Heart left ventricle (tissue), 13 donors: ENCODE measurements at regions not wholly inside any gene's neighbourhood (a gene's known extent, or its start where the extent isn't known, plus 50 kb on each side); places are given as distances from the start of the nearest gene placed in this dataset.

Source experiments
- CTCF ChIP-seq, 12 donors: fragments of 200-600 bp; sonication (generic) in 4 of 12; IDR thresholded peaks; one replicate each; pipeline versions ENCODE4 v1.5.0 to v1.8.0; 2018 to 2022; ENCODE audit warnings: antibody characterized with exemption in 12 of 12, mild to moderate bottlenecking in 5 of 12
- POLR2A ChIP-seq, 2 donors: fragments of 450-650 bp; IDR thresholded peaks; one replicate each; pipeline ENCODE4 v1.6.1; 2017; ENCODE audit warnings: antibody characterized with exemption in 2 of 2, mild to moderate bottlenecking in 2 of 2, moderate library complexity in 2 of 2
- donor health status: ischemic (EF 13 %, LVEDD 7.1; RV severe dilation, severe dysfunction).
- donor health status: DM: no; HTN: yes; CAD: no.
- donor health status: DM: no; HTN: no; CAD: no.
- donor health status: ischemic (EF 25% LVEDD 6.9; RV normal size, moderate dysfunction).
- donor health status: ischemic (EF 25% LVEDD 5.7; RV mildly dilated, moderate dysfunction).
- donor health status: ischemic (EF 35%, LVEDD 5.7; RV mildly dilated, moderate dysfunction).
- donor health status: nonischemic (EF 11% LVEDD 7.7; RV severe dilation, severe dysfunction).
- donor health status: DM: yes; HTN: yes; CAD: no.
- donor health status: PGD.
- donor health status: ischemic (EF 29% LVEDD 5.4; RV normal size, mild dysfunction).
- donor health status: nonischemic (EF 23%, LVEDD 6.1; RV moderate dilation, normal function).

GRCh38 chr19:31537136-31537535, 187.9 kb upstream of the TSHZ3 start:
- TF ChIP-seq CTCF (IDR thresholded peaks at IDR 0.05) (no peak), POLR2A (IDR thresholded peaks at IDR 0.05) (no peak)
